ENCODE measurements at regions not wholly inside any gene's neighbourhood (a gene's known extent, or its start where the extent isn't known, plus 50 kb on each side); places are given as distances from the start of the nearest gene placed in this dataset.
"Not testable (repeated sequence)": the region's sequence is repeated elsewhere in the genome, so short reads cannot be mapped to it uniquely, and the experiment has no call there.

GRCh38 chr13:78121001-78121400 is 202.4 kb upstream of the EDNRB start:
- H3K4me1 ChIP-seq = no peaks in the 10 kb centered on the region
- TF ChIP-seq EP300 (IDR thresholded peaks at IDR 0.05) (no peak), POLR2A (IDR thresholded peaks at IDR 0.05) (no peak), CTCF (IDR thresholded peaks at IDR 0.05) (no peak), POLR2AphosphoS5 (IDR thresholded peaks at IDR 0.05) (no peak)
- 33% methylated on average over 3 of the region's 3 CpGs for WGBS
- no peak overlapping the region for H3K4me3 ChIP-seq
- H3K36me3 ChIP-seq = no peaks in the 10 kb centered on the region
- peaks cover 7% of the 10 kb centered on the region for H3K27me3 ChIP-seq
- no peak overlapping the region for H3K27ac ChIP-seq
- H3K9me3 ChIP-seq = no peaks in the 10 kb centered on the region
- DNase-seq (ENCODE audit: low spot score in 2 of 2) = no peak

- not testable (repeated sequence) for H3K9me3 ChIP-seq; H3K4me1 ChIP-seq; H3K36me3 ChIP-seq; H3K4me3 ChIP-seq; H3K27me3 ChIP-seq; DNase-seq (ENCODE audit: low spot score in 2 of 2); H3K27ac ChIP-seq
- 31% methylated on average over 1 of the region's 1 CpG for WGBS
These were observed 201.5 kb upstream of the EDNRB start for GRCh38 chr13:78120144-78120543.

- not testable (repeated sequence) for H3K27me3 ChIP-seq; H3K27ac ChIP-seq; H3K4me1 ChIP-seq; H3K36me3 ChIP-seq; H3K4me3 ChIP-seq; H3K9me3 ChIP-seq; DNase-seq (ENCODE audit: low spot score in 2 of 2)
- 85% methylated on average over 2 of the region's 2 CpGs for WGBS
These were observed 198.4 kb upstream of the EDNRB start for GRCh38 chr13:78117070-78117469.

- no peaks in the 10 kb centered on the region for H3K27me3 ChIP-seq
- H3K36me3 ChIP-seq = no peaks in the 10 kb centered on the region
- TF ChIP-seq POLR2AphosphoS5 (IDR thresholded peaks at IDR 0.05) = no peak
- no peak for TF ChIP-seq CTCF (IDR thresholded peaks at IDR 0.05)
- TF ChIP-seq POLR2A (IDR thresholded peaks at IDR 0.05) = no peak
- no peak for TF ChIP-seq EP300 (IDR thresholded peaks at IDR 0.05)
These were observed 187.0 kb upstream of the EDNRB start for GRCh38 chr13:78105656-78106055.

GRCh38 chr13:78103936-78104335 is 185.3 kb upstream of the EDNRB start:
- H3K4me3 ChIP-seq = no peak overlapping the region
- TF ChIP-seq EP300 (IDR thresholded peaks at IDR 0.05) = no peak
- TF ChIP-seq POLR2A (IDR thresholded peaks at IDR 0.05) = no peak
- H3K9me3 ChIP-seq = no peaks in the 10 kb centered on the region
- 79% methylated on average over 2 of the region's 2 CpGs for WGBS
- DNase-seq (ENCODE audit: low spot score in 2 of 2) = no peak
- H3K27ac ChIP-seq = no peak overlapping the region
- H3K4me1 ChIP-seq = no peaks in the 10 kb centered on the region
- H3K36me3 ChIP-seq = no peaks in the 10 kb centered on the region
- H3K27me3 ChIP-seq = no peaks in the 10 kb centered on the region

More at GRCh38 chr13:78105656-78106055, 187.0 kb upstream of the EDNRB start:
- H3K9me3 ChIP-seq = peaks cover 5% of the 10 kb centered on the region
- H3K4me3 ChIP-seq = no peak overlapping the region
- no peak overlapping the region for H3K27ac ChIP-seq
- H3K4me1 ChIP-seq = no peaks in the 10 kb centered on the region
- no peak for DNase-seq (ENCODE audit: low spot score in 2 of 2)

- 87% methylated on average over 2 of the region's 2 CpGs for WGBS
- TF ChIP-seq POLR2AphosphoS5 (IDR thresholded peaks at IDR 0.05) (no peak), POLR2A (IDR thresholded peaks at IDR 0.05) (no peak), CTCF (IDR thresholded peaks at IDR 0.05) (no peak), EP300 (IDR thresholded peaks at IDR 0.05) (no peak)
These were observed 184.1 kb upstream of the EDNRB start for GRCh38 chr13:78102741-78103140.

GRCh38 chr13:78102121-78102677 is 183.6 kb upstream of the EDNRB start:
- no peaks in the 10 kb centered on the region for H3K4me1 ChIP-seq
- no peaks in the 10 kb centered on the region for H3K9me3 ChIP-seq
- DNase-seq (ENCODE audit: low spot score in 2 of 2) = no peak
- 67% methylated on average over 4 of the region's 4 CpGs for WGBS
- H3K27ac ChIP-seq = no peak overlapping the region
- TF ChIP-seq CTCF (IDR thresholded peaks at IDR 0.05) (no peak), POLR2AphosphoS5 (IDR thresholded peaks at IDR 0.05) (peak in 2 of 3 donors; percentile 81 to 87), EP300 (IDR thresholded peaks at IDR 0.05) (no peak), POLR2A (IDR thresholded peaks at IDR 0.05) (no peak)
- H3K27me3 ChIP-seq = no peaks in the 10 kb centered on the region
- H3K4me3 ChIP-seq = no peak overlapping the region
- no peaks in the 10 kb centered on the region for H3K36me3 ChIP-seq

More at GRCh38 chr13:78102741-78103140, 184.1 kb upstream of the EDNRB start:
- Histone ChIP-seq H3K4me3 (no peak overlapping the region), H3K27me3 (no peaks in the 10 kb centered on the region), H3K36me3 (no peaks in the 10 kb centered on the region), H3K27ac (no peak overlapping the region), H3K4me1 (no peaks in the 10 kb centered on the region), H3K9me3 (no peaks in the 10 kb centered on the region)
- no peak for DNase-seq (ENCODE audit: low spot score in 2 of 2)
